Fibroblast of the aortic adventitia (primary cell): ENCODE measurements at regions not wholly inside any gene's neighbourhood (a gene's known extent, or its start where the extent isn't known, plus 50 kb on each side); places are given as distances from the start of the nearest gene placed in this dataset.
"Not testable (repeated sequence)": the region's sequence is repeated elsewhere in the genome, so short reads cannot be mapped to it uniquely, and the experiment has no call there.

ENCODE experiments used
- DNase-seq: peaks from one replicate; pipeline ENCODE4 v3.0.0-alpha.2; 2010; ENCODE audit warnings: low read depth
- H3K4me3 ChIP-seq: 2 replicates; pipeline ENCODE4 v1.5.1; 2011; ENCODE audit warnings: low read depth, mild to moderate bottlenecking, control low read depth, low read length, moderate library complexity
- TF ChIP-seq, protein P1 (sequence below): IDR thresholded peaks from 2 replicates; pipeline ENCODE4 v1.5.1; 2011; ENCODE audit warnings: mild to moderate bottlenecking, low read length, control low read depth, inconsistent platforms; ENCODE audit not compliant: insufficient read depth

DNA sequence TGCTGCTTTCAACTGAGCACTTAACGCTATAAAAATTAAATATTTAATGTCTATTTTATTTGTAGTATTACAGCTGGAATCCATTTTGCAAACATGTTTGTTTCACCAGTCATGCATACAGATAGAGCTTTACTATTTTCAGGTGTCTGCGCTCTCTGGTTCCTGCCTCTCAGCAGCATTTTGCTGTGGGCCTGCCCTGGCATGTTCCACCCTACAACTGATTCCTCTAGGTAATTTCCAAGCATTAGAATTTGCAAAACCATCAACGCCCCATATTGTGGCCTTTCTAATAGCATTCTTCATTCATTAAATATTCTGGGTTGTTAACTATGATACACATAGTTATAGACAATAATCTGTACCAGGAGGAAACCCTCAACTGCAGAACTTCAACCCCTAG is 266.4 kb upstream of the DLGAP1 start:
- TF ChIP-seq, protein P1, sequence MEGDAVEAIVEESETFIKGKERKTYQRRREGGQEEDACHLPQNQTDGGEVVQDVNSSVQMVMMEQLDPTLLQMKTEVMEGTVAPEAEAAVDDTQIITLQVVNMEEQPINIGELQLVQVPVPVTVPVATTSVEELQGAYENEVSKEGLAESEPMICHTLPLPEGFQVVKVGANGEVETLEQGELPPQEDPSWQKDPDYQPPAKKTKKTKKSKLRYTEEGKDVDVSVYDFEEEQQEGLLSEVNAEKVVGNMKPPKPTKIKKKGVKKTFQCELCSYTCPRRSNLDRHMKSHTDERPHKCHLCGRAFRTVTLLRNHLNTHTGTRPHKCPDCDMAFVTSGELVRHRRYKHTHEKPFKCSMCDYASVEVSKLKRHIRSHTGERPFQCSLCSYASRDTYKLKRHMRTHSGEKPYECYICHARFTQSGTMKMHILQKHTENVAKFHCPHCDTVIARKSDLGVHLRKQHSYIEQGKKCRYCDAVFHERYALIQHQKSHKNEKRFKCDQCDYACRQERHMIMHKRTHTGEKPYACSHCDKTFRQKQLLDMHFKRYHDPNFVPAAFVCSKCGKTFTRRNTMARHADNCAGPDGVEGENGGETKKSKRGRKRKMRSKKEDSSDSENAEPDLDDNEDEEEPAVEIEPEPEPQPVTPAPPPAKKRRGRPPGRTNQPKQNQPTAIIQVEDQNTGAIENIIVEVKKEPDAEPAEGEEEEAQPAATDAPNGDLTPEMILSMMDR: no peak
- H3K4me3 ChIP-seq: no peak overlapping the region
- no peak for DNase-seq

DNA sequence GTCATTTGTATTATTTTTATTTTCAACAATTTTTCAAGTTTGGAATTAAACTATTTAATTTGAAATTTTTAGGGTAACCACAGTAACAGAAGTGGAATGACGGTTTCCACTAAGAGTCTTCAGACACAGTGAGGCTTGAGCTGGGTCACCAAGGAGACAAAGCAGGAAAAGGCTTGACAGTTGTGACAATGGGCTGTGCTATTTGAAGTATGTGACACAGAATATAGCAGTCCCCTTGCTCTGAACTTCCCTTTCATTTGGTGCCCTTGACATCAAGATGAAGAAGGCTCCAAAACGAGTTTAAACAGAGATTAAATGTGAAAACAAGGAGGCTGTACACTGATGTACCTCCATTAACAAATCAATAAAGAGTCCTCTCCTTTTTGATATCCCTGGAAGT is 265.4 kb upstream of the DLGAP1 start:
- no peak overlapping the region for H3K4me3 ChIP-seq
- TF ChIP-seq, protein P1: no peak
- DNase-seq: no peak

DNA sequence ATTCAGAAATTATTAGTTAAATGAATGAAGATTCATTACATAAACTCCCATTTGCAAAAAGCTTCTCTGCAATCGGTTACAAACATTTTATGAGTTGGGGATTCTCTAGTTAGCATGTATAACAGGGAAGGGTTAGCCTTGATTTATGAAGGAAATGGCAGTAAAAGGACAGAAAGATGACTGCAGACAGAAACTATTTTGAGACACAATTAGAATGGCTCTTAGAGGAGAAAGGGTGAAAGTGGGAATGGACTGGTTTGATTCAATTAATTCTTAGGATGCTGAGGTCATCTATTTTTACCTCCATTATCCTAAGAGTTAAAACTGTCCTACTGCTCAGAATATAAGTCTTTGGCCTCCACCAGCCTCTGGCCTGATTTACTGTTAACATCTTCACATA is 250.8 kb upstream of the DLGAP1 start:
- no peak for DNase-seq
- TF ChIP-seq, protein P1: no peak

DNA sequence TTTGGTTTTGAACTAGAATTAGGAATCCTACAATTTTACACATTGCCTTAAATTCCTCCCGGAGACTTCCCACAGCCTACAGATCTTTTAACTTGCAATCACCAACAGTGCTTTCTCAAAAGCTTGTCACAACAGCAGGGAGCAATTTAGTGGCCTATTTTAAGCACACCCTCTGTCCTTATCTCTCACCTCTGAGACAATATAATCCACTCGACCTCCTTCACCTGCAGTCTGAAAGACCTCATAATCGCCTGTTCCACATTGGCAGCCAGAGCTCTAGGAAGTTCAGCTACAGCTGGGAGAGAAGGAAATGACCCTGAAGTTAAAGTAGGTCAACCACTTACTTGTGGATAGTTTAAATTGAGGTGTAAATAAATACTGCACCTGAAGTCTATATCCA is 249.7 kb upstream of the DLGAP1 start:
- H3K4me3 ChIP-seq: no peak overlapping the region
- TF ChIP-seq, protein P1: no peak
- DNase-seq: no peak

More for the DNA sequence above, 250.8 kb upstream of the DLGAP1 start:
- no peak overlapping the region for H3K4me3 ChIP-seq

DNA sequence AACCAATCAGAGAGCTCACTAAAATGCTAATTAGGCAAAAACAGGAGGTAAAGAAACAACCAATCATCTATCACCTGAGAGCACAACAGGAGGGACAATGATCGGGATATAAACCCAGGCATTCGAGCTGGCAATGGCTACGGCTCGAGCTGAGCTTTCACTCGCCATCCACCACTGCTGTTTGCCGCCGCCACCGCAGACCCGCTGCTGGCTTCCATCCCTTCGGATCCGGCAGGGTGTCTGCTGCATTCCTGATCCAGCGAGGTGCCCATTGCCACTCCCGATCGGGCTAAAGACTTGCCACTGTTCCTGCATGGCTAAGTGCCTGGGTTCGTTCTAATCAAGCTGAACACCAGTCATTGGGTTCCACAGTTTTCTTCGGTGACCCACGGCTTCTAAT is 236.7 kb upstream of the DLGAP1 start:
- TF ChIP-seq, protein P1: no peak
- DNase-seq: no peak

DNA sequence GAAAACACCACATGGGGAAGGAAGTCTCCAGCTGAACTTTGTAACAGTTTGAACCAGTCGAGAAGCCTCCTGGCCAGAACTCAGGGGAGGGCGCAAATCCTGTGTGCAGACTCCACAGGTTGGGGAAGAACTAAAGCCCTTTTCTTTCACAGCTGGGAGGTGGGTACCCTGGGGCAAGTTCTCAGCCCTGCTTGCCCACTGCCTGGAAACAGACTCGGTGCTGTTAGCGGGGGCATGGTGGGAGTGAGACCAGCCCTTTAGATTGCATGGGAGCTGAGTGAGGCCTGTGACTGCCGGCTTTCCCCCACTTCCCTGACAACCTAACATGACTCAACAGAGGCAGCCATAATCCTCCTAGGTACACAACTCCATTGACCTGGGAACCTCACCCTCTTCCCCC is 223.6 kb upstream of the DLGAP1 start:
- not testable (repeated sequence) for DNase-seq, H3K4me3 ChIP-seq

More for the DNA sequence above, 236.7 kb upstream of the DLGAP1 start:
- H3K4me3 ChIP-seq: no peak overlapping the region

DNA sequence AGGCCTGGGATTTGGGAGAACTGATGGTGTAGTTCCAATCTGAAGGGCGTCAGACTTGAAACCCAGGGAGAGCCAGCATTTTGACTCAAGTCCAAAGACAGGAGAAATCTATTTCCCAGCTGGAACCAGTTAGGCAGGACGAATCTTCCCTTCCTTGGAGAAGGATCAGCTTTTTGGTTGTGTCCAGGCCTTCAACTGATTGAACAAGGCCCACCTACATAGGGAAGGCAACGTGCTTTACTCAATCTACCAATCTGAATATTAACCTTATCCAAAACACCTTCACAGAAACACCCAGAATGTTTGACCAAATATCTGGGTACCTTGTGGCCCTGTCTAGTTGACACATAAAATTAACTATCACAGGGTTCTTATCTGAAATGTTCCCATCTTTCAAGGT is 221.9 kb upstream of the DLGAP1 start:
- TF ChIP-seq, protein P1: no peak
- no peak overlapping the region for H3K4me3 ChIP-seq
- DNase-seq: no peak
